ENCODE measurements at regions not wholly inside any gene's neighbourhood (a gene's known extent, or its start where the extent isn't known, plus 50 kb on each side); places are given as distances from the start of the nearest gene placed in this dataset.

DNA sequence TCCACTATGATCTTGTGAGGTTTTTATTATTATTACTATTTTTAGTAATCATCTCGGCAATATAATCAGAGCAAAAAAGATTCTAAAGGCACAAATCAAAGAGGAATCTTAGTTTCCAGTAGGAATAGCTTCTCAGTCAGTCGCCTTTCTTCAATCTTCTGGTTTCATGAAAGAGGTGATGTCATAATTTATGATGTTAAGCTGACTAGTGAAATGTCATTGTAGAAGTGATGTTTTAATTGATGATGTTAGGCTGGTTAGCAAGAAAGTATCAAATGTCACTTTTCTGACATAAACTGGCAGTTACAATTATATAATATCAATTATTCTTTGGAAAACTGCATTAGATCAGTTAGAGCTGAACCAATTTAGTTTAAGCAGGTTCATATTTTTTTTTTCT, 476.7 kb upstream of the ETAA1 start:
- TF ChIP-seq, protein P1, sequence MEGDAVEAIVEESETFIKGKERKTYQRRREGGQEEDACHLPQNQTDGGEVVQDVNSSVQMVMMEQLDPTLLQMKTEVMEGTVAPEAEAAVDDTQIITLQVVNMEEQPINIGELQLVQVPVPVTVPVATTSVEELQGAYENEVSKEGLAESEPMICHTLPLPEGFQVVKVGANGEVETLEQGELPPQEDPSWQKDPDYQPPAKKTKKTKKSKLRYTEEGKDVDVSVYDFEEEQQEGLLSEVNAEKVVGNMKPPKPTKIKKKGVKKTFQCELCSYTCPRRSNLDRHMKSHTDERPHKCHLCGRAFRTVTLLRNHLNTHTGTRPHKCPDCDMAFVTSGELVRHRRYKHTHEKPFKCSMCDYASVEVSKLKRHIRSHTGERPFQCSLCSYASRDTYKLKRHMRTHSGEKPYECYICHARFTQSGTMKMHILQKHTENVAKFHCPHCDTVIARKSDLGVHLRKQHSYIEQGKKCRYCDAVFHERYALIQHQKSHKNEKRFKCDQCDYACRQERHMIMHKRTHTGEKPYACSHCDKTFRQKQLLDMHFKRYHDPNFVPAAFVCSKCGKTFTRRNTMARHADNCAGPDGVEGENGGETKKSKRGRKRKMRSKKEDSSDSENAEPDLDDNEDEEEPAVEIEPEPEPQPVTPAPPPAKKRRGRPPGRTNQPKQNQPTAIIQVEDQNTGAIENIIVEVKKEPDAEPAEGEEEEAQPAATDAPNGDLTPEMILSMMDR (IDR thresholded peaks at IDR 0.05), result no peak
- TF ChIP-seq POLR2A (IDR thresholded peaks at IDR 0.05), result no peak

All from esophagus squamous epithelium (tissue), 4 donors.